GM18907 (cell line): ENCODE measurements at regions not wholly inside any gene's neighbourhood (a gene's known extent, or its start where the extent isn't known, plus 50 kb on each side); places are given as distances from the start of the nearest gene placed in this dataset.
A peak's percentile ranks its signal among the peaks of the same experiment; 100 is the strongest.

Experiments
- ATAC-seq: cut with Tn5 transposase; IDR thresholded peaks from one replicate; pipeline ENCODE4 v1.9.1; 2021; ENCODE audit warnings: mild to moderate bottlenecking, moderate library complexity; ENCODE audit not compliant: unreplicated experiment

GRCh38 chr12:72082986-72083820, 144.6 kb downstream of the TPH2 start:
- no peak for ATAC-seq

GRCh38 chr12:72084061-72084460, 145.4 kb downstream of the TPH2 start:
- no peak for ATAC-seq

GRCh38 chr12:72084880-72085279, 146.2 kb downstream of the TPH2 start:
- no peak for ATAC-seq

GRCh38 chr12:72089678-72090077, 151.0 kb downstream of the TPH2 start:
- no peak for ATAC-seq

GRCh38 chr12:72093424-72093823, 154.8 kb downstream of the TPH2 start:
- no peak for ATAC-seq

GRCh38 chr12:72093930-72094329, 155.3 kb downstream of the TPH2 start:
- no peak for ATAC-seq

GRCh38 chr12:72094490-72094889, 155.8 kb downstream of the TPH2 start:
- ATAC-seq, result no peak

- ATAC-seq, result no peak
These were observed 156.4 kb downstream of the TPH2 start for GRCh38 chr12:72095025-72095424.

- no peak for ATAC-seq
These were observed 160.0 kb downstream of the TPH2 start for GRCh38 chr12:72098622-72099021.

- ATAC-seq, result no peak
These were observed 162.2 kb downstream of the TPH2 start for GRCh38 chr12:72100854-72101253.

- ATAC-seq, result no peak
These were observed 163.5 kb downstream of the TPH2 start for GRCh38 chr12:72102150-72102549.

- no peak for ATAC-seq
These were observed 166.3 kb upstream of the TRHDE start for GRCh38 chr12:72105849-72106248.

GRCh38 chr12:72110937-72111650, 161.1 kb upstream of the TRHDE start:
- no peak for ATAC-seq

GRCh38 chr12:72111706-72112105, 160.5 kb upstream of the TRHDE start:
- ATAC-seq, result no peak

- ATAC-seq, result no peak
These were observed 138.6 kb upstream of the TRHDE start for GRCh38 chr12:72133497-72134055.

- ATAC-seq, result no peak
These were observed 137.7 kb upstream of the TRHDE start for GRCh38 chr12:72134246-72135020.

- ATAC-seq, result no peak
These were observed 137.2 kb upstream of the TRHDE start for GRCh38 chr12:72135021-72135301.

GRCh38 chr12:72136792-72137191, 135.4 kb upstream of the TRHDE start:
- no peak for ATAC-seq

GRCh38 chr12:72139411-72139810, 132.8 kb upstream of the TRHDE start:
- no peak for ATAC-seq

- ATAC-seq, result peak; percentile 99
These were observed 130.8 kb upstream of the TRHDE start for GRCh38 chr12:72141381-72141780.

GRCh38 chr12:72144553-72144952, 127.6 kb upstream of the TRHDE start:
- ATAC-seq, result no peak
